ENCODE measurements at regions not wholly inside any gene's neighbourhood (a gene's known extent, or its start where the extent isn't known, plus 50 kb on each side); places are given as distances from the start of the nearest gene placed in this dataset.

- no peak for TF ChIP-seq CTCF (IDR thresholded peaks at IDR 0.05)
Observed at GRCh38 chr3:194749631-194750490, 64.2 kb downstream of the FAM43A start.

DNA sequence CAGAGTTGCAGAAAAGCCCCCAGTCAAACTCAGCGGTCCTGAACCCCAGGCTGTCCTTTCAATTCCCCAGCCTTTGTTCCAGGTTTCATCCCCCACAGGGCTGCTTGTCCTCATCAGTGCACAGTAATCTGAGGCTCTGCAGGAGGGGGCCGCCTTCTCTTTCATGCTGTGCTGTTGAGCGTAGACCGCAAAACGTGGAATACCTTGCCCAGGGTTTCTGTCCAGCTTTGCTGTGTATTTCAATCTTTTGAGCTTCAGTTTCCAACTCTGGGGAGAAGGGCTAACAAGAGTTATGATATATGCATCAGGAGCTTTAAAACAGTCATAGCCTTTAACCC is 64.8 kb downstream of the FAM43A start:
- TF ChIP-seq CTCF (IDR thresholded peaks at IDR 0.05) = no peak

DNA sequence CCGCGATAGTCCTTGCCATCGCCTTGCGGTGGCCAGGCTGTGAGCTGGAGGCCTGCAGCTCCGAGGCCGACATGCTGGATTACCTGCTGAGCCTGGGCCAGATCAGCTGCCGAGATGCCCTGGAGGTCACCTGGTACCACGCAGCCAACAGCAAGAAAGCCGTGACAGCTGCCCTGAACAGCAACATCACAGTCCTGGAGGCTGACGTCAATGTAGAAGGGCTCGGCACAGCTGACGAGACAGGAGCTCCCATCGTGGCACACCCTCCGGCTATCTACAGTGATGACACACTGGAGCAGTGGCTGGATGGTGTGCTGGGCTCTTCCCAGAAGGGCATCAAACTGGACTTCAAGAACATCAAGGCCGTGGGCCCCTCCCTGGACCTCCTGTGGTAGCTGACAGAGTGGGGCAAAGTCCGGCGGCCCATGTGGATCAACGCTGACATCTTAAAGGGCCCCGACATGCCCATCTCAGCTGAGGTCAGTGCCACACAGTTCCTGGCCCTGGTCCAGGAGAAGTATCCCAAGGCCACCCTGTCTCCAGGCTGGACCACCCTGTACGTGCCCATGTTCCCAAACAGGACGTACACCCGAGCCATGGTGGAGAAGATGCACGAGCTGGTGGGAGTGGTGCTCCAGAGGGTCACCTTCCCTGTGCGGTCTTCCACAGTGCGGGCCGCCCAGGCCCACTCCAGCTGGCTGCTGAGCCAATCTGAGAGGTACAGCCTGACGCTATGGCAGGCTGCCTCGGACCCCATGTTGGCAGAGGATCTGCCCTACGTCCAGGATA is 70.2 kb downstream of the FAM43A start:
- no peak for TF ChIP-seq CTCF (IDR thresholded peaks at IDR 0.05)

GRCh38 chr3:194756460-194756779 is 70.7 kb downstream of the FAM43A start:
- TF ChIP-seq CTCF (IDR thresholded peaks at IDR 0.05) = no peak

GRCh38 chr3:194756791-194757325 is 71.2 kb downstream of the FAM43A start:
- TF ChIP-seq CTCF (IDR thresholded peaks at IDR 0.05) = no peak

GRCh38 chr3:194757647-194758061 is 72.0 kb downstream of the FAM43A start:
- no peak for TF ChIP-seq CTCF (IDR thresholded peaks at IDR 0.05)

DNA sequence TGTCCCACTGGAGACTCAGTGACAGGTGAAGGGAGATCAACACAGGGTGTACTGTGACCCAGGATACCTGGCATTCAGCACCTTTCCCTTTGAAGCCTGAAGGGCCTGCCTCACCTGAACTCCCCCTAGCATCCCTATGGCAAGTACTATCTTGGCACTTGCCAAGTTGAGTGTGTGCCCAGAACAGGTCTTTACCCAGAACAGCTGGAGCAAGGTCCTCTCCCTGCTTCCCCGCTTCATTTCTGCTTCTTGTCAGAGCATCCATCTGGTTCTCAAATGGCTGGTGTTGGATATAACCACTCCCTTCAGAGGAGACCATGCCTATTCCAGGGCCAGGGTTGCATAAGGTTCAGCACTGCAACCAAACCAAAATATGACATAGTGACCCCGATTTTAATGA is 73.0 kb downstream of the FAM43A start:
- no peak for TF ChIP-seq CTCF (IDR thresholded peaks at IDR 0.05)
